IPS DF 6.9 (cell line): ENCODE measurements at regions not wholly inside any gene's neighbourhood (a gene's known extent, or its start where the extent isn't known, plus 50 kb on each side); places are given as distances from the start of the nearest gene placed in this dataset.

Experiments
- DNase-seq: peaks from one replicate; pipeline ENCODE4 v3.0.0-alpha.2; 2013; ENCODE audit warnings: low read depth, low spot score
- H3K27ac ChIP-seq: one replicate; pipeline ENCODE4 v1.5.1; 2013; ENCODE audit warnings: low read length, control low read depth
- H3K27me3 ChIP-seq: 2 replicates; pipeline ENCODE4 v1.6.1; 2013; ENCODE audit warnings: mild to moderate bottlenecking, low read length; ENCODE audit not compliant: control insufficient read depth, insufficient read depth
- H3K36me3 ChIP-seq: 2 replicates; pipeline ENCODE4 v1.6.1; 2013; ENCODE audit warnings: low read length; ENCODE audit not compliant: control insufficient read depth, insufficient read depth
- H3K4me1 ChIP-seq: 2 replicates; pipeline ENCODE4 v1.6.1; 2013; ENCODE audit warnings: low read length; ENCODE audit not compliant: control insufficient read depth, insufficient read depth
- H3K4me3 ChIP-seq: 2 replicates; pipeline ENCODE4 v1.5.1; 2013; ENCODE audit warnings: mild to moderate bottlenecking, low read length
- H3K9me3 ChIP-seq: 2 replicates; pipeline ENCODE4 v1.6.1; 2013; ENCODE audit warnings: low read length, inconsistent platforms; ENCODE audit not compliant: control insufficient read depth, insufficient read depth
- WGBS: extraction: QIAGEN DNeasy Blood & Tissue Kit; methylation state at CpG from one replicate; pipeline ENCODE4 v1.1.7; 2013; ENCODE audit warnings: mixed read lengths, missing lambda C conversion rate; ENCODE audit not compliant: insufficient read length, insufficient coverage; 5-methylcytosine and 5-hydroxymethylcytosine counted together

GRCh38 chr9:117526674-117527073 is 111.8 kb upstream of the ASTN2 start:
- no CpG with 5 or more reads among the region's 2 CpGs for WGBS
- H3K36me3 ChIP-seq: no peaks in the 10 kb centered on the region
- no peaks in the 10 kb centered on the region for H3K27me3 ChIP-seq
- no peak for DNase-seq
- H3K4me1 ChIP-seq: no peaks in the 10 kb centered on the region
- no peak overlapping the region for H3K27ac ChIP-seq
- no peaks in the 10 kb centered on the region for H3K9me3 ChIP-seq
- no peak overlapping the region for H3K4me3 ChIP-seq

DNA sequence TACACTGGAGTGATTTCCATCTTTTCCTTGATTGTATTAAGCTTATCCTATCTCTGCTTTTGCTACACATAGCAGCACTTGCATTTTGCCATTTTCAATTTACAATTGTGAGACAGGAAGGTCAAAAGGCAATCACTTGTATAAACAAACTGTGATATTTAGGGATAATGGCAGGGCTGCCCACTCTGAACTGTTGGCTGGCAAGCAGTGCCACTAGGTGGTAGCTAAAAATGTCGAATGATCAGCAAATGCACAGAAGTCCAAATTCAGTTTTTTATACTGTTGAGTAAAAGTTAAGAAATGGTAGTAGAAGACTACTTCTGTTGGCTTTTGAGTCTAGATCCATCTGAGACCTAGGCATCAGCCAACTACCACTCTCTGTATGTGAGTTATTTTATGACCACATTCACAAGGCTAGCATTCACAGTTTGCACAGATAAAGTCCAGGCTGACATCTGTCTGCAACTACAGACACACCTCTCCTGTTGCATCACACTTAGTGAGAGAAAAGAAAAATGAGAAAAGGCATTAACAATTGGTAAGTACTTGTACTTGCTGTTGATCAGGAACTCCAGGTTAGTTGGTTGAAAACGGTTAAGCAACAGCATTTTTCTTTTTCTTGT is 108.8 kb upstream of the ASTN2 start:
- Histone ChIP-seq H3K4me1 (no peaks in the 10 kb centered on the region), H3K9me3 (no peaks in the 10 kb centered on the region), H3K27me3 (no peaks in the 10 kb centered on the region), H3K36me3 (no peaks in the 10 kb centered on the region), H3K4me3 (no peak overlapping the region), H3K27ac (no peak overlapping the region)
- no peak for DNase-seq
- no CpG with 5 or more reads among the region's 2 CpGs for WGBS

DNA sequence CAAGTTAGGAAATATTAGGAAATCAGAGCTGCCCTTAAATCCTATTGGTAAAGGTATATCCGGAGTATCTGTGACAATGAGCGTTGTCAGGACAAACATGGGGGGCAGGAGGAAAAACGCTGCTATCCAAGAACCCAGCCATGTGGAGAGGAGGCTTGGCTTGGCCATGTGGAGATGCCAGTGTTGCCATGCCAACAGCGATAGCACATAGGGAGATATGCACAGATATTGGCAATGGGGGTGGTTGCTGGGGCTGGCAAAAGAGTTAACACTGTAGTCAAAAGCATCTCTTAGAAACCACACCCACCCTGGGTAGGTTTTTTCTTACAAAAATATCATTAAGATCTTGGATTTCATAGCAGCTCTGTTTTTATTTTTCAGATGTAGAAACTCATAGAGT is 106.4 kb upstream of the ASTN2 start:
- Histone ChIP-seq H3K27ac (no peak overlapping the region), H3K36me3 (no peaks in the 10 kb centered on the region), H3K4me3 (no peak overlapping the region), H3K4me1 (no peaks in the 10 kb centered on the region), H3K9me3 (no peaks in the 10 kb centered on the region), H3K27me3 (no peaks in the 10 kb centered on the region)
- no CpG with 5 or more reads among the region's 4 CpGs for WGBS
- no peak for DNase-seq

- Histone ChIP-seq H3K4me1 (no peaks in the 10 kb centered on the region), H3K27me3 (no peaks in the 10 kb centered on the region), H3K9me3 (no peaks in the 10 kb centered on the region), H3K4me3 (no peak overlapping the region), H3K36me3 (no peaks in the 10 kb centered on the region), H3K27ac (no peak overlapping the region)
- WGBS: no CpG with 5 or more reads among the region's 4 CpGs
- no peak for DNase-seq
These were observed 102.1 kb upstream of the ASTN2 start for GRCh38 chr9:117516676-117517632.

DNA sequence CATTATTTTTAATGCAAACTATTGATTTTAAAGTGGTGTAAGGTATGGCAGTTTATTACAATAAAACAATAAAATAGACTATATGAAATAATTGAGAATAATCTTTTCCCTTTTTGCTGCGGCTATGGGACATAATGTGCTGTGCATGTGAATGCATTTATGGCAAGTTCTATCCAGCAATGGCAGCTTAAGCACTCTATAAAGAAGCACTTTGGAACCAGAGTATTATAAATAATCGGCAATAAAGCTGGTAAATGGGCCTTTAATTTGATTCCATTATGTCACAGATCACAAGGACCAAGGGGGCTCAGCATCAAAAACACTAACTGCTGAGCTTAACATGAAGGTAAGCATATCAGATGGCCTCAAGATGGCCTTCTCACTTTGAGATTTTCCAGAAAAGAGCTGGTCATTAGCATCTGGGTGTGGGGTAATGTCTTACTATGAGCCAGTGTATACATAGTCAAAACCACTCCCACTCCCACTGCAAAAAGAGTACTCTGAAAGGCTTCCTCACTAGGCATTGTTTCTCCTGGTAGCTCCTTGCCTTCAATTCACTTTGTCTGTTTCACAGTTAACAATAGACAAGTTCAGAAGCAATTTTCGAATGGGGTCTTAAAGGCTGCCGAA is 97.1 kb upstream of the ASTN2 start:
- H3K27ac ChIP-seq: no peak overlapping the region
- no peaks in the 10 kb centered on the region for H3K36me3 ChIP-seq
- no CpG with 5 or more reads among the region's 4 CpGs for WGBS
- H3K27me3 ChIP-seq: no peaks in the 10 kb centered on the region
- no peak for DNase-seq
- H3K9me3 ChIP-seq: no peaks in the 10 kb centered on the region
- H3K4me1 ChIP-seq: no peaks in the 10 kb centered on the region
- H3K4me3 ChIP-seq: no peak overlapping the region

DNA sequence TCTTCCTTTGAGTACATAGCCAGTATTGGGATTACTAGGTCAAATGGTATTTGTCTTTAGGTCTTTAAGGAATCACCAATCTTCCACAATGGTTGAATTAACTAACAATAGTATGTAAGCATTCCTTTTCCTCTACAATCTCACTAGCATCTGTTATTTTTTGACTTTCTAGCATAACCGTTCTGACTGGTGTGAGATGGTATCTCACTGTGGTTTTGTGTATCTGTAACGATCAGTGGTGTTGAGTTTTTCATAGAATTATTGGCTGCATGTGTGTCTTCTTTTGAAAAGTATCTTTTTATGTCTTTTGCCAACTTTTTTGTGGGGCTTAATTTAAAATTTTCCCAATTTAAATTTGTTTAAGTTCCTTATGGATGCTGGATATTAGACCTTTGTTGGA is 81.5 kb upstream of the ASTN2 start:
- Histone ChIP-seq H3K4me3 (no peak overlapping the region), H3K27me3 (no peaks in the 10 kb centered on the region), H3K4me1 (no peaks in the 10 kb centered on the region), H3K27ac (no peak overlapping the region), H3K9me3 (no peaks in the 10 kb centered on the region), H3K36me3 (no peaks in the 10 kb centered on the region)
- WGBS: no CpG with 5 or more reads among the region's 2 CpGs
- no peak for DNase-seq

- no CpG with 5 or more reads among the region's 3 CpGs for WGBS
- no peak for DNase-seq
- Histone ChIP-seq H3K36me3 (no peaks in the 10 kb centered on the region), H3K4me3 (no peak overlapping the region), H3K9me3 (no peaks in the 10 kb centered on the region), H3K27ac (no peak overlapping the region), H3K4me1 (no peaks in the 10 kb centered on the region), H3K27me3 (no peaks in the 10 kb centered on the region)
These were observed 79.7 kb upstream of the ASTN2 start for GRCh38 chr9:117494401-117495090.

DNA sequence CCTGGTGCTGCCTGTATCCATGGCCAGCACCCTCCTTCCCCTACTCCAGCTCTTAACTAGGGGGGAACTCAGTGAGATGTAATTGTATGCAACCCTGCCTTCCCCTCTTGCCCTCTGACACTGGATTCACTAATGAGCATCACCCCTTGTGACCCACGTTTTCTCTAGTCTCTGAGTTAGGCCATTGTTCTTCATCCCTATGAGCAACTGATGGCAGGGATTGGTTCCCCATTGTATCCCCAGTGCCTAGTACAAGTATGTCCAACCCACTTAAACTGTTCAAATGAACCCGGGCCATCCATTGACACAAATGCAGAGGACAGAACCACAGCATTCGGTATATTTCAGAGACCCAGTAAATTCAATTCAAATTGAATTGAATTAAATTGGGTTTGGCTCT is 77.6 kb upstream of the ASTN2 start:
- H3K4me3 ChIP-seq: no peak overlapping the region
- H3K9me3 ChIP-seq: no peaks in the 10 kb centered on the region
- no peaks in the 10 kb centered on the region for H3K36me3 ChIP-seq
- H3K4me1 ChIP-seq: no peaks in the 10 kb centered on the region
- WGBS: no CpG with 5 or more reads among the region's 3 CpGs
- H3K27ac ChIP-seq: no peak overlapping the region
- H3K27me3 ChIP-seq: no peaks in the 10 kb centered on the region
- DNase-seq: no peak

DNA sequence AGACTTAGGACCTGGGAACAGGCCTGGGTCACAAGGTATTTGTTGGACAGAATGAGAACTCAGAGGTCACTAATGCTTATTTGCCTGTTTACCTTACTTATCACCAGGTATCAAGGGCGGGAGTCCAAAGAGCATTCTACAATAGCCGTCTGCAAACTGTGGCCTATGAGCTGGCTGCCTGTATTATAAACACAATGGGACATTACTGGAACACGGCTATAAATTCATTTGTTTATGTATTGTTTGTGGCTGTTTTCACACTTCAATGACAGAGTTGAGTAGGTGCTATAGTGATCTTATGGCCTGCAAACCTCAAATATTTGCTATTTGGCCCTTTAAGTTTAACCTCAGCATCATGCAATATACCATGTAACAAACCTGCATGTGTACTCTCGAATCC is 76.6 kb upstream of the ASTN2 start:
- H3K9me3 ChIP-seq: no peaks in the 10 kb centered on the region
- H3K4me1 ChIP-seq: no peaks in the 10 kb centered on the region
- WGBS: no CpG with 5 or more reads among the region's 4 CpGs
- no peak overlapping the region for H3K27ac ChIP-seq
- no peaks in the 10 kb centered on the region for H3K36me3 ChIP-seq
- H3K4me3 ChIP-seq: no peak overlapping the region
- no peak for DNase-seq
- H3K27me3 ChIP-seq: no peaks in the 10 kb centered on the region

GRCh38 chr9:117490199-117490598 is 75.3 kb upstream of the ASTN2 start:
- Histone ChIP-seq H3K4me1 (no peaks in the 10 kb centered on the region), H3K4me3 (no peak overlapping the region)

More at GRCh38 chr9:117490199-117490598, 75.3 kb upstream of the ASTN2 start:
- no peaks in the 10 kb centered on the region for H3K9me3 ChIP-seq
- no peak for DNase-seq
- H3K27me3 ChIP-seq: no peaks in the 10 kb centered on the region
- no peaks in the 10 kb centered on the region for H3K36me3 ChIP-seq
- no peak overlapping the region for H3K27ac ChIP-seq
